Spinal cord (tissue), 9 donors: ENCODE measurements at regions not wholly inside any gene's neighbourhood (a gene's known extent, or its start where the extent isn't known, plus 50 kb on each side); places are given as distances from the start of the nearest gene placed in this dataset.
A peak's percentile ranks its signal among the peaks of the same experiment; 100 is the strongest.

Source experiments
- DNase-seq, 6 donors: peaks; one replicate each; pipeline versions ENCODE4 v3.0.0 to v3.0.0-alpha.2; 2013 to 2015; ENCODE audit warnings: low spot score in 6 of 6, low read depth in 4 of 6
- H3K27ac ChIP-seq: one replicate; pipeline ENCODE4 v1.5.1; 2013; ENCODE audit warnings: low read depth, low read length, control low read depth
- H3K27me3 ChIP-seq: one replicate; pipeline ENCODE4 v1.6.1; 2013; ENCODE audit warnings: low read length; ENCODE audit not compliant: control insufficient read depth, insufficient read depth
- H3K36me3 ChIP-seq: one replicate; pipeline ENCODE4 v1.6.1; 2013; ENCODE audit warnings: low read length; ENCODE audit not compliant: control insufficient read depth, insufficient read depth
- H3K4me1 ChIP-seq: one replicate; pipeline ENCODE4 v1.6.1; 2013; ENCODE audit warnings: low read length; ENCODE audit not compliant: control insufficient read depth, insufficient read depth
- H3K4me3 ChIP-seq: one replicate; pipeline ENCODE4 v1.5.1; 2013; ENCODE audit warnings: low read depth, low read length, control low read depth
- H3K9me3 ChIP-seq: one replicate; pipeline ENCODE4 v1.6.1; 2013; ENCODE audit warnings: low read length; ENCODE audit not compliant: control insufficient read depth, insufficient read depth
- WGBS: methylation state at CpG from one replicate; pipeline ENCODE4 v1.1.5; 2013; ENCODE audit warnings: missing lambda C conversion rate; ENCODE audit not compliant: insufficient coverage; 5-methylcytosine and 5-hydroxymethylcytosine counted together
- donor health status: healthy.

- H3K27me3 ChIP-seq, result no peaks in the 10 kb centered on the region
- peaks cover 1% of the 10 kb centered on the region for H3K9me3 ChIP-seq
- no peaks in the 10 kb centered on the region for H3K36me3 ChIP-seq
- no peak for DNase-seq
- no CpG with 5 or more reads among the region's 2 CpGs for WGBS
- H3K27ac ChIP-seq, result no peak overlapping the region
- no peaks in the 10 kb centered on the region for H3K4me1 ChIP-seq
- H3K4me3 ChIP-seq, result no peak overlapping the region
Observed at GRCh38 chr9:80873861-80874260, 815.5 kb downstream of the TLE1 start.

GRCh38 chr9:80871596-80871995 lies 817.8 kb downstream of the TLE1 start:
- Histone ChIP-seq H3K4me3 (no peak overlapping the region), H3K27me3 (no peaks in the 10 kb centered on the region), H3K36me3 (no peaks in the 10 kb centered on the region), H3K27ac (no peak overlapping the region), H3K9me3 (peaks cover 1% of the 10 kb centered on the region), H3K4me1 (no peaks in the 10 kb centered on the region)
- DNase-seq, result no peak

DNA sequence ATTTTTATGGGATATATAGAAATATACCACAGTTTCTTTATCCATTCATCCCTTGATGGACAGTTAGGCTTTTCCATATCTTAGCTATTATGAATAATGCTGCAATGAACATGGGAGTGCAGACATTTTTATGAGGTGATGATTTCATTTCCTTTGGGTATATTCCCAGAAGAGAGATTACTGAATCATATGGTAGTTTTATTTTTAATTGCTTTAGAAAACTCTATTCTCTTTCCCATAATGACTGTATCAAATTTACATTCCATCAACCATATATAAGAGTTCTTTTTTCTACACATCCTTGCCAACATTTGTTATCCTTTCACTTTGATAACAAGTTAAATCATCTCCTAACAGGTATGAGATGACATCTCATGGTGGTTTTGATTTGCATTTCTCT lies 821.6 kb downstream of the TLE1 start:
- Histone ChIP-seq H3K4me3 (no peak overlapping the region), H3K4me1 (no peaks in the 10 kb centered on the region), H3K27me3 (no peaks in the 10 kb centered on the region), H3K36me3 (no peaks in the 10 kb centered on the region), H3K9me3 (peaks cover 6% of the 10 kb centered on the region), H3K27ac (no peak overlapping the region)
- DNase-seq, result no peak

DNA sequence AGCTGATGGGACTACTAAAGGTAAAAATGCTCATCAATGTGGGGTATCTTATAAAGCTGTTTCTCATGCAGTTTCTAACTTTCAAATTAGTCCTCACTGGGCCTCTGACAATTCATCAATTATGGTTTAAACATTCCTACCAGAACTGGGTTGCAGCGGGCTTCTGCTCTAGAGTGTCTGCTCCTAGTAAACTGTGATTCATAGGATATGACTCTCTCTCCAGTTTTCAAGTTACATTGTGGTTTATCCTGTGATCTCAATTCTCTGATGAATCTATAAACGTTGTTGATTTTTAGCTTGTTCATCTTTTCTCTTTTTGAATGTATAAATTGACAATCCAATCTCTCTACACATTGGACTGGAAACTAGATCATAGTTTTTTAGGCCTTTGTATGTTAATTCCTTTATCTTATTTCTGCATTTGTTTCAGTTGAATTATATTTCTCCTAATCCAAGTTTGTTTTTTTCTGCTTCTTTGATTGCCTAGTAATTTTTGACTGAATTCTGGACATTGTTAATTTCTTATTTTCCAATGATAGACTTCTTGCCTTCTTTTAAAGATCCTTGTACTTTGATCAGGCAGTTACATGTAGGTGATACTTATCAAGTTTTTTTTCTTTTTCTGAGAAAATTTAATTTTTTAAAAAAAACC lies 822.6 kb downstream of the TLE1 start:
- Histone ChIP-seq H3K36me3 (no peaks in the 10 kb centered on the region), H3K4me1 (no peaks in the 10 kb centered on the region), H3K27ac (no peak overlapping the region), H3K9me3 (peaks cover 6% of the 10 kb centered on the region), H3K4me3 (no peak overlapping the region), H3K27me3 (no peaks in the 10 kb centered on the region)
- WGBS, result no CpG with 5 or more reads among the region's 2 CpGs
- DNase-seq, result no peak

DNA sequence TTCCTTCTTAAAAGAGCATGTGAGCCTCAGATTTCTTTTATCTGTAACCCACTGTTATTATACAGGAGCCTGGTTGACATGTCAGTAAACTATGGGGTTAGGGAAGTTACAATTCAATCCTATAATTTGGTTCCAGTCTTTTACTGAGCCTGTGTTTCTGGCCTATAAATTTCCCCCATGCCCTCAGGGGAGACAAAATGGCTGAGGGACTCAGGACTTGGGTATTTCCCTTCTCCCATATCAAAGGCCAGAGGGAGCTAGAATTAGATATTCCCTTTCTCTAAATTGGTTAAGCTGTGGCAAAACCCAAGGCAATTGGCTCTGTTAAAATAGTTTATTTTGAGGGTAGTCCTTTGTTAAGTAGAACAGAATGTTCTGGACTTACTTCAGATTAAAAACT lies 823.2 kb downstream of the TLE1 start:
- H3K36me3 ChIP-seq, result no peaks in the 10 kb centered on the region
- H3K9me3 ChIP-seq, result peaks cover 6% of the 10 kb centered on the region
- H3K27ac ChIP-seq, result no peak overlapping the region
- H3K4me3 ChIP-seq, result no peak overlapping the region
- H3K27me3 ChIP-seq, result no peaks in the 10 kb centered on the region
- no peaks in the 10 kb centered on the region for H3K4me1 ChIP-seq
- DNase-seq, result no peak

GRCh38 chr9:80843028-80843427 lies 846.3 kb downstream of the TLE1 start:
- no CpG with 5 or more reads among the region's 1 CpG for WGBS

GRCh38 chr9:80842389-80842788 lies 847.0 kb downstream of the TLE1 start:
- no peaks in the 10 kb centered on the region for H3K27me3 ChIP-seq
- no peaks in the 10 kb centered on the region for H3K4me1 ChIP-seq
- H3K4me3 ChIP-seq, result no peak overlapping the region
- H3K27ac ChIP-seq, result no peak overlapping the region
- H3K36me3 ChIP-seq, result no peaks in the 10 kb centered on the region
- H3K9me3 ChIP-seq, result no peaks in the 10 kb centered on the region
- DNase-seq, result peak in 3 of 6 donors; percentile 28 to 81 (median 30)
- WGBS, result no CpG with 5 or more reads among the region's 6 CpGs

More at GRCh38 chr9:80843028-80843427, 846.3 kb downstream of the TLE1 start:
- no peak overlapping the region for H3K4me3 ChIP-seq
- no peak overlapping the region for H3K27ac ChIP-seq
- peak in 1 of 6 donors; percentile 49 for DNase-seq
- no peaks in the 10 kb centered on the region for H3K27me3 ChIP-seq
- no peaks in the 10 kb centered on the region for H3K36me3 ChIP-seq
- no peaks in the 10 kb centered on the region for H3K4me1 ChIP-seq
- H3K9me3 ChIP-seq, result no peaks in the 10 kb centered on the region

DNA sequence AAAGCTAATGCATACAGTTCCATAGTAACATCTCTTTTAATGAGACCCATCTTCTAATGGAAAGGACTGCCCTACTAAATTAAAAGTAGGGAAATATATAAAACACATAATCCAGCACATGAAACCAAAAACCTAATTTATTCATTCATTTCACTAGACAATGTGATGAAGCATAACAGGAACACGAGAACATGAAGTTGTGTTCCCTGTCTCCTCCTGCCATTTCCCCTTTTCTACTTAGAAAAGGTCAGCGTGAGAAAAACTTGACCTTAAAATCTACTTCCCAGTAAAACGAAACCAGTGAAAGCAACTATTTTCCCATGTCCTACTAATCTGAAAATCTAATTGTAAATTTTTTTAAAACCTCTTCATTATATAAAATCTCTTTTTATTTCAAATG lies 847.5 kb downstream of the TLE1 start:
- H3K4me3 ChIP-seq, result no peak overlapping the region
- no peaks in the 10 kb centered on the region for H3K9me3 ChIP-seq
- H3K27ac ChIP-seq, result no peak overlapping the region
- DNase-seq, result no peak
- no peaks in the 10 kb centered on the region for H3K27me3 ChIP-seq
- no peaks in the 10 kb centered on the region for H3K4me1 ChIP-seq
- no peaks in the 10 kb centered on the region for H3K36me3 ChIP-seq
- whole genome bisulfite sequencing, result 100% methylated on average over 1 of the region's 3 CpGs

- WGBS, result no CpG with 5 or more reads among the region's 6 CpGs
- H3K27ac ChIP-seq, result no peak overlapping the region
- H3K9me3 ChIP-seq, result no peaks in the 10 kb centered on the region
- H3K36me3 ChIP-seq, result no peaks in the 10 kb centered on the region
- H3K4me1 ChIP-seq, result no peaks in the 10 kb centered on the region
- no peak for DNase-seq
- H3K4me3 ChIP-seq, result no peak overlapping the region
- no peaks in the 10 kb centered on the region for H3K27me3 ChIP-seq
Observed at GRCh38 chr9:80839821-80840675, 849.3 kb downstream of the TLE1 start.

GRCh38 chr9:80836013-80836412 lies 853.3 kb downstream of the TLE1 start:
- H3K4me1 ChIP-seq, result no peaks in the 10 kb centered on the region
- no peak overlapping the region for H3K4me3 ChIP-seq
- no peaks in the 10 kb centered on the region for H3K36me3 ChIP-seq
- H3K27ac ChIP-seq, result no peak overlapping the region
- no peaks in the 10 kb centered on the region for H3K27me3 ChIP-seq
- DNase-seq, result no peak
- H3K9me3 ChIP-seq, result no peaks in the 10 kb centered on the region
